ENCODE measurements at regions not wholly inside any gene's neighbourhood (a gene's known extent, or its start where the extent isn't known, plus 50 kb on each side); places are given as distances from the start of the nearest gene placed in this dataset.

DNA sequence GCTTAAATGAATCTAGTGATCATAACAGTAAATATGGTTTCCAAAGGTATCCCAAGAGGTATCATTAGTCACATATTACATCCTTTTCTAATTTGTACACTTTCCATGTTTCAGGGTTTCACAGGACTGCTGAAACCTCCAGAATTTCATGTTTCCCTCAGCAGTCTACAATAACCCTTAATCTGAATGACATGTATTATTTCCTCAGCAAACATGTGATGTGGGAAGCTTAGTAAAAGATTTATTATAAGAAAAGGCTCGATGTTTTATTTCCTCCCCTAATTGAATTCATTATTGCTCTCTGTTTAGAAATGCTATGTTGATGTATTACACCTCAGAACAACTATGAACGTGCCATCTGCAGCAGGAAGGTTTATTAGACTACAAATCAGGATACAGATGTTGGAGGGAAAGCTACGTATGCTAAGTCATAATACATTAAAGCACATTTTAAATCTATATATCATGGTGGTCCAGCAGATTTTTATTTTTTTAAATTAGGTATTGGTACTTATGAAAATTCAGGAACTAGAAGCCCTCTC, 52.5 kb upstream of the SKAP2 start:
- Histone ChIP-seq H3K27me3 (ENCODE audit: control insufficient read depth in 2 of 2, insufficient read depth in 2 of 2, low read length in 2 of 2) (peaks cover 0 to 2% of the 10 kb centered on the region in 2 experiments; a peak in 1 of 5 replicates), H2AFZ (ENCODE audit: low read depth, low read length) (no peak overlapping the region), H3K9me3 (replicated peaks; ENCODE audit: control insufficient read depth, insufficient read depth, low read depth, low read length) (no peaks in the 10 kb centered on the region), H3K9me1 (ENCODE audit: control insufficient read depth, insufficient read depth, low read length) (no peaks in the 10 kb centered on the region), H3K4me1 (replicated peaks in 1 of 2; ENCODE audit: control insufficient read depth in 2 of 2, insufficient read depth in 2 of 2, low read length in 2 of 2) (no peaks in the 10 kb centered on the region), H3K4me2 (ENCODE audit: insufficient read depth, low read length) (no peak overlapping the region), H4K20me1 (replicated peaks; ENCODE audit: control insufficient read depth, insufficient read depth, low read length) (no peaks in the 10 kb centered on the region), H3K4me3 (no peak overlapping the region), H3K36me3 (ENCODE audit: control insufficient read depth, insufficient read depth, low read length) (no peaks in the 10 kb centered on the region), H3K9ac (ENCODE audit: insufficient read depth in 1 of 2, low read depth in 2 of 2, low read length in 2 of 2) (no peak overlapping the region), H3K27ac (ENCODE audit: extremely low read depth, low read depth, low read length) (no peak overlapping the region), H3K79me2 (ENCODE audit: control insufficient read depth, insufficient read depth, low read length) (no peaks in the 10 kb centered on the region)
- FAIRE-seq (no peak), ATAC-seq (no peak), DNase-seq (ENCODE audit: extremely low read depth in 1 of 4, low spot score in 3 of 4) (no peak)
- in situ Hi-C loops (cut with MboI) (no loop called here), intact Hi-C loops (cut with micrococcal nuclease) (no loop called here)
- no TSS peak for BruUV-seq (replicated peaks)
- POLR2A ChIA-PET, result no interaction called here
- CTCF ChIA-PET (ENCODE audit: low intra/inter-chr PET ratio), result no interaction called here
- WGBS (ENCODE audit: insufficient coverage, low coverage, missing lambda C conversion rate), result 0% methylated on average over 3 of the region's 3 CpGs
- TF ChIP-seq, protein P1, sequence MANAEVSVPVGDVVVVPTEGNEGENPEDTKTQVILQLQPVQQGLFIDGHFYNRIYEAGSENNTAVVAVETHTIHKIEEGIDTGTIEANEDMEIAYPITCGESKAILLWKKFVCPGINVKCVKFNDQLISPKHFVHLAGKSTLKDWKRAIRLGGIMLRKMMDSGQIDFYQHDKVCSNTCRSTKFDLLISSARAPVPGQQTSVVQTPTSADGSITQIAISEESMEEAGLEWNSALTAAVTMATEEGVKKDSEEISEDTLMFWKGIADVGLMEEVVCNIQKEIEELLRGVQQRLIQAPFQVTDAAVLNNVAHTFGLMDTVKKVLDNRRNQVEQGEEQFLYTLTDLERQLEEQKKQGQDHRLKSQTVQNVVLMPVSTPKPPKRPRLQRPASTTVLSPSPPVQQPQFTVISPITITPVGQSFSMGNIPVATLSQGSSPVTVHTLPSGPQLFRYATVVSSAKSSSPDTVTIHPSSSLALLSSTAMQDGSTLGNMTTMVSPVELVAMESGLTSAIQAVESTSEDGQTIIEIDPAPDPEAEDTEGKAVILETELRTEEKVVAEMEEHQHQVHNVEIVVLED (CRISPR knock-in tag; IDR thresholded peaks at IDR 0.05), result no peak
- TF ChIP-seq, protein P2, sequence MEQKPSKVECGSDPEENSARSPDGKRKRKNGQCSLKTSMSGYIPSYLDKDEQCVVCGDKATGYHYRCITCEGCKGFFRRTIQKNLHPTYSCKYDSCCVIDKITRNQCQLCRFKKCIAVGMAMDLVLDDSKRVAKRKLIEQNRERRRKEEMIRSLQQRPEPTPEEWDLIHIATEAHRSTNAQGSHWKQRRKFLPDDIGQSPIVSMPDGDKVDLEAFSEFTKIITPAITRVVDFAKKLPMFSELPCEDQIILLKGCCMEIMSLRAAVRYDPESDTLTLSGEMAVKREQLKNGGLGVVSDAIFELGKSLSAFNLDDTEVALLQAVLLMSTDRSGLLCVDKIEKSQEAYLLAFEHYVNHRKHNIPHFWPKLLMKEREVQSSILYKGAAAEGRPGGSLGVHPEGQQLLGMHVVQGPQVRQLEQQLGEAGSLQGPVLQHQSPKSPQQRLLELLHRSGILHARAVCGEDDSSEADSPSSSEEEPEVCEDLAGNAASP (IDR thresholded peaks at IDR 0.05), result no peak
- TF ChIP-seq DPF2 (IDR thresholded peaks at IDR 0.05) (no peak), ZNF174 (CRISPR knock-in tag; IDR thresholded peaks at IDR 0.05) (no peak), CCNT2 (IDR thresholded peaks at IDR 0.05; ENCODE audit: borderline replicate concordance, extremely low read depth, insufficient read length, low read depth, low read length) (no peak)
- TF ChIP-seq, protein P3, sequence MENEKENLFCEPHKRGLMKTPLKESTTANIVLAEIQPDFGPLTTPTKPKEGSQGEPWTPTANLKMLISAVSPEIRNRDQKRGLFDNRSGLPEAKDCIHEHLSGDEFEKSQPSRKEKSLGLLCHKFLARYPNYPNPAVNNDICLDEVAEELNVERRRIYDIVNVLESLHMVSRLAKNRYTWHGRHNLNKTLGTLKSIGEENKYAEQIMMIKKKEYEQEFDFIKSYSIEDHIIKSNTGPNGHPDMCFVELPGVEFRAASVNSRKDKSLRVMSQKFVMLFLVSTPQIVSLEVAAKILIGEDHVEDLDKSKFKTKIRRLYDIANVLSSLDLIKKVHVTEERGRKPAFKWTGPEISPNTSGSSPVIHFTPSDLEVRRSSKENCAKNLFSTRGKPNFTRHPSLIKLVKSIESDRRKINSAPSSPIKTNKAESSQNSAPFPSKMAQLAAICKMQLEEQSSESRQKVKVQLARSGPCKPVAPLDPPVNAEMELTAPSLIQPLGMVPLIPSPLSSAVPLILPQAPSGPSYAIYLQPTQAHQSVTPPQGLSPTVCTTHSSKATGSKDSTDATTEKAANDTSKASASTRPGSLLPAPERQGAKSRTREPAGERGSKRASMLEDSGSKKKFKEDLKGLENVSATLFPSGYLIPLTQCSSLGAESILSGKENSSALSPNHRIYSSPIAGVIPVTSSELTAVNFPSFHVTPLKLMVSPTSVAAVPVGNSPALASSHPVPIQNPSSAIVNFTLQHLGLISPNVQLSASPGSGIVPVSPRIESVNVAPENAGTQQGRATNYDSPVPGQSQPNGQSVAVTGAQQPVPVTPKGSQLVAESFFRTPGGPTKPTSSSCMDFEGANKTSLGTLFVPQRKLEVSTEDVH (IDR thresholded peaks at IDR 0.05; ENCODE audit: low read depth, partially characterized antibody), result no peak
- TF ChIP-seq, protein P4, sequence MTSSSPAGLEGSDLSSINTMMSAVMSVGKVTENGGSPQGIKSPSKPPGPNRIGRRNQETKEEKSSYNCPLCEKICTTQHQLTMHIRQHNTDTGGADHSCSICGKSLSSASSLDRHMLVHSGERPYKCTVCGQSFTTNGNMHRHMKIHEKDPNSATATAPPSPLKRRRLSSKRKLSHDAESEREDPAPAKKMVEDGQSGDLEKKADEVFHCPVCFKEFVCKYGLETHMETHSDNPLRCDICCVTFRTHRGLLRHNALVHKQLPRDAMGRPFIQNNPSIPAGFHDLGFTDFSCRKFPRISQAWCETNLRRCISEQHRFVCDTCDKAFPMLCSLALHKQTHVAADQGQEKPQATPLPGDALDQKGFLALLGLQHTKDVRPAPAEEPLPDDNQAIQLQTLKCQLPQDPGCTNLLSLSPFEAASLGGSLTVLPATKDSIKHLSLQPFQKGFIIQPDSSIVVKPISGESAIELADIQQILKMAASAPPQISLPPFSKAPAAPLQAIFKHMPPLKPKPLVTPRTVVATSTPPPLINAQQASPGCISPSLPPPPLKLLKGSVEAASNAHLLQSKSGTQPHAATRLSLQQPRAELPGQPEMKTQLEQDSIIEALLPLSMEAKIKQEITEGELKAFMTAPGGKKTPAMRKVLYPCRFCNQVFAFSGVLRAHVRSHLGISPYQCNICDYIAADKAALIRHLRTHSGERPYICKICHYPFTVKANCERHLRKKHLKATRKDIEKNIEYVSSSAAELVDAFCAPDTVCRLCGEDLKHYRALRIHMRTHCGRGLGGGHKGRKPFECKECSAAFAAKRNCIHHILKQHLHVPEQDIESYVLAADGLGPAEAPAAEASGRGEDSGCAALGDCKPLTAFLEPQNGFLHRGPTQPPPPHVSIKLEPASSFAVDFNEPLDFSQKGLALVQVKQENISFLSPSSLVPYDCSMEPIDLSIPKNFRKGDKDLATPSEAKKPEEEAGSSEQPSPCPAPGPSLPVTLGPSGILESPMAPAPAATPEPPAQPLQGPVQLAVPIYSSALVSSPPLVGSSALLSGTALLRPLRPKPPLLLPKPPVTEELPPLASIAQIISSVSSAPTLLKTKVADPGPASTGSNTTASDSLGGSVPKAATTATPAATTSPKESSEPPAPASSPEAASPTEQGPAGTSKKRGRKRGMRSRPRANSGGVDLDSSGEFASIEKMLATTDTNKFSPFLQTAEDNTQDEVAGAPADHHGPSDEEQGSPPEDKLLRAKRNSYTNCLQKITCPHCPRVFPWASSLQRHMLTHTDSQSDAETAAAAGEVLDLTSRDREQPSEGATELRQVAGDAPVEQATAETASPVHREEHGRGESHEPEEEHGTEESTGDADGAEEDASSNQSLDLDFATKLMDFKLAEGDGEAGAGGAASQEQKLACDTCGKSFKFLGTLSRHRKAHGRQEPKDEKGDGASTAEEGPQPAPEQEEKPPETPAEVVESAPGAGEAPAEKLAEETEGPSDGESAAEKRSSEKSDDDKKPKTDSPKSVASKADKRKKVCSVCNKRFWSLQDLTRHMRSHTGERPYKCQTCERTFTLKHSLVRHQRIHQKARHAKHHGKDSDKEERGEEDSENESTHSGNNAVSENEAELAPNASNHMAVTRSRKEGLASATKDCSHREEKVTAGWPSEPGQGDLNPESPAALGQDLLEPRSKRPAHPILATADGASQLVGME (CRISPR knock-in tag; IDR thresholded peaks at IDR 0.05), result no peak
- TF ChIP-seq, protein P5, sequence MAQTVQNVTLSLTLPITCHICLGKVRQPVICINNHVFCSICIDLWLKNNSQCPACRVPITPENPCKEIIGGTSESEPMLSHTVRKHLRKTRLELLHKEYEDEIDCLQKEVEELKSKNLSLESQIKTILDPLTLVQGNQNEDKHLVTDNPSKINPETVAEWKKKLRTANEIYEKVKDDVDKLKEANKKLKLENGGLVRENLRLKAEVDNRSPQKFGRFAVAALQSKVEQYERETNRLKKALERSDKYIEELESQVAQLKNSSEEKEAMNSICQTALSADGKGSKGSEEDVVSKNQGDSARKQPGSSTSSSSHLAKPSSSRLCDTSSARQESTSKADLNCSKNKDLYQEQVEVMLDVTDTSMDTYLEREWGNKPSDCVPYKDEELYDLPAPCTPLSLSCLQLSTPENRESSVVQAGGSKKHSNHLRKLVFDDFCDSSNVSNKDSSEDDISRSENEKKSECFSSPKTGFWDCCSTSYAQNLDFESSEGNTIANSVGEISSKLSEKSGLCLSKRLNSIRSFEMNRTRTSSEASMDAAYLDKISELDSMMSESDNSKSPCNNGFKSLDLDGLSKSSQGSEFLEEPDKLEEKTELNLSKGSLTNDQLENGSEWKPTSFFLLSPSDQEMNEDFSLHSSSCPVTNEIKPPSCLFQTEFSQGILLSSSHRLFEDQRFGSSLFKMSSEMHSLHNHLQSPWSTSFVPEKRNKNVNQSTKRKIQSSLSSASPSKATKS (CRISPR knock-in tag; IDR thresholded peaks at IDR 0.05), result no peak

Measured in K562 (cell line).